ENCODE measurements at regions not wholly inside any gene's neighbourhood (a gene's known extent, or its start where the extent isn't known, plus 50 kb on each side); places are given as distances from the start of the nearest gene placed in this dataset.
A peak's percentile ranks its signal among the peaks of the same experiment; 100 is the strongest.
"Not testable (repeated sequence)": the region's sequence is repeated elsewhere in the genome, so short reads cannot be mapped to it uniquely, and the experiment has no call there.

- DNase-seq (ENCODE audit: low read depth): no peak
Measured at GRCh38 chr12:33026791-33027190, 130.2 kb upstream of the PKP2 start.

DNA sequence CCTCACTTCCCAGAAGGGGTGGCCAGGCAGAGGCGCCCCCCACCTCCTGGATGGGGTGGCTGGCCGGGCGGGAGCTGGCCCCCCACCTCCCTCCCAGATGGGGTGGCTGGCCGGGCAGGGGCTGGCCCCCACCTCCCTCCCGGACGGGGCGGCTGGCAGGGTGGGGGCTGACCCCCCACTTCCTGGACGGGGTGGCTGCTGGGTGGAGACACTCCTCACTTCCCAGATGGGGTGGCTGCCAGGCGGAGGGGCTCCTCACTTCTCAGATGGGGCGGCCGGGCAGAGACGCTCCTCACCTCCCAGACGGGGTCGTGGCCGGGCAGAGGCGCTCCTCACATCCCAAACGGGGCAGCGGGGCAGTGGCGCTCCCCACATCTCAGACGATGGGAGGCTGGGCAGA, 126.1 kb upstream of the PKP2 start:
- DNase-seq (ENCODE audit: low read depth): not testable (repeated sequence)

DNA sequence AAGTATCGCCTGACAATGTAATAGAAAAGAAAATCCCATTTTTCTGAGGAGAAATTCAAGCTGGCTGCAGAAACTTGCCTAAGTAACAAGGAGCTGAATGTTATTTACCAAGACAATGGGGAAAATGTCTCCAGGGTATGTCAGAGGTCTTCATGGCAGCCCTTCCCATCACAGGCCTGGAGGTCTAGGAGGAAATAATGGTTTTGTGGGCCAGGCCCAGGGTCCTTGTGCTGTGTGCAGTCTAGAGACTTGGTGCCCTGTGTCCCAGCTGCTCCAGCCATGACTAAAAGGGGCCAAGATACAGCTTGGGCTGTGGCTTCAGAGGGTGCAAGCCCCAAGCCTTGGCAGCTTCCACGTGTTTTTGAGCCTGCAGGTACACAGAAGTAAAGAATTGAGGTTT, 120.5 kb upstream of the PKP2 start:
- DNase-seq (ENCODE audit: low read depth): not testable (repeated sequence)

DNA sequence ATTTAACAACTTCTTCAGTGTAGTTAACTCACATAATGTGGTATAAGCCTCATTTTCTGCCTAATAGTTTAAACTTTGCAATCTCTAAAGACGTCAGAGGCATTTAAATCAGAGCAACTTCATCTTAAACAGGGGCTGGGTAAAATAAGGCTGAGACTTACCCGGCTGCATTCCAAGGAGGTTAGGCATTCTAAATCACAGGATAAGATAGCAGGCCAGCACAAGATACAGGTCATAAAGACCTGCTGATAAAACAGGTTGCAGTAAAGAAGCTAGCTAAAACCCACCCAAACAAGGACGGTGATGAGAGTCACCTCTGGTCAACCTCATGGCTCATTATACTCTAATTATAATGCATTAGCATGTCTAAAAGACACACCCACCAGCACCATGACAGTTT, 115.6 kb upstream of the PKP2 start:
- no peak for DNase-seq (ENCODE audit: low read depth)

DNA sequence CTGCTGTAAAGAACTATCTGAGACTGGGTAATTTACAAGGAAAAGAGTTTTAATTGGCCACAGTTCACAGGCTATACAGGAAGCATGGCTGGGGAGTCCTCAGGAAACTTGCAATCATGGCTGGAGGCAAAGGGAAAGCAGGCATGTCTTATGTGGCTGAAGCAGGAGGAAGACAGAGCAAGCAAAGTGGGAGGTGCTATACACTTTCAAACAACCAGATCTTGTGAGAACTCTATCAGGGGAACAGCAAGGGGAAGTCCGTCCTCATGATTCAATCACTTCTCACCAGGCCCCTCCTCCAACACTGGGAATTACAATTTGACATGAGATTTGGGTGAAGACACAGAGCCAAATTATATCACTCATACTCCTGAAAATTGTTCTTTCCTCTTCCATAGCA, 109.5 kb upstream of the PKP2 start:
- DNase-seq (ENCODE audit: low read depth): no peak

DNA sequence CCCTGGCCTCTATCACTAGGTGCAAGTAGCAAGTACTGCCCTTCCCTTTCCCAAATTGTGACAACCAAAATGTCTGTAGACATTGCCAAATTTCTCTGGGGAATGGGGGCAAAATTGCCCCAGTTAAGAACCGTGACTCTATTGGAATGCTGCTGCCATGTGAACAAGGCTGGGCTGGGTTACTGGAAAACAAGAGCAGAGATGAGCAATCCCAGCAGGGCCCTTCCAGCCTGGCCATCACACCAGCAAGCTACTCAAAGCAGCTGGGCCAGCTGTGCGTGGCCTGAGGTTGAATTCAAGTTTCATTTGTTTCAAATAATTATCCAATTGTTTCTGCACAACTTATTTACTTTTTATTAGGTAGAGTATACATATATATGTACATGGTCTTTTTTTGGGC, 103.4 kb upstream of the PKP2 start:
- no peak for DNase-seq (ENCODE audit: low read depth)

DNA sequence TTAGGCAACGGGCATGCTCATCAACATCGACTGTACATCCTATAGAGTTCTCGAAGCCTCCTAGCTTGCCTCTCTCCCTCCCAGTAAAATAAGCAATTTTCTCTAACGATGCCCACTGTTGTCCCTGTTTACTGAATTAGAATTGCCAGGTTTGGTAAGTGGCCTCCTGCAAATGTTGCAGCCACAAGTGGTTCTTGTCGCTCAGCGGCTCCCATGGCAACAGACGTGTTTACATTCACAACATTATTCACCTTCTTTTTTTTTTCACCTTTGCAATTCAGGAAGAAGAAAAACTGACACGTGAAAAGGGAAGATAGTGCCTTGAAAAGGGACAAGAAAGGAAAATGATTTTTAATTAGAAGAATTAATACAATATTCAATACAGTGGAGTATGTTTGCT, 100.9 kb upstream of the PKP2 start:
- DNase-seq (ENCODE audit: low read depth): peak; percentile 42

DNA sequence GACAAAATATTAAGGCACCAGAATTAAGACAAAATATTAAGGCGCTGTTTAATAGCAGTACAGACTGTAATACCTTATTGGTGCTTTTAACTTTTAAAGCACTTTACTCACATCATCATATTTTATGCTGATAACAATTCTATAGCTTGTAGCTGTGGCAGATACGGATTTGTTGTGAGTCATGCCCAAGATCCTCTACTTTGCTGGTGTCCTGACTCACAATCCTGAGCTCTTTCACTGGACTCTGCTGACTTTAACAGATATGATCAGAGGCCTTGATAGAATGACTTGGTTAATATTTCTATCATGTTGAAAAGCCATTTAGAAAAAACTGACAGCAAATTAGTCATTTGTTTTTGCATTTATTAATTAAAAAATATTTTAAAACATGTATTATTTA, 99.0 kb upstream of the PKP2 start:
- peak; percentile 50 for DNase-seq (ENCODE audit: low read depth)

- peak; percentile 44 for DNase-seq (ENCODE audit: low read depth)
Measured at GRCh38 chr12:32993404-32993803, 96.8 kb upstream of the PKP2 start.

- no peak for DNase-seq (ENCODE audit: low read depth)
Measured at GRCh38 chr12:32989705-32990104, 93.1 kb upstream of the PKP2 start.

- peak; percentile 69 for DNase-seq (ENCODE audit: low read depth)
Measured at GRCh38 chr12:32988982-32989381, 92.4 kb upstream of the PKP2 start.

DNA sequence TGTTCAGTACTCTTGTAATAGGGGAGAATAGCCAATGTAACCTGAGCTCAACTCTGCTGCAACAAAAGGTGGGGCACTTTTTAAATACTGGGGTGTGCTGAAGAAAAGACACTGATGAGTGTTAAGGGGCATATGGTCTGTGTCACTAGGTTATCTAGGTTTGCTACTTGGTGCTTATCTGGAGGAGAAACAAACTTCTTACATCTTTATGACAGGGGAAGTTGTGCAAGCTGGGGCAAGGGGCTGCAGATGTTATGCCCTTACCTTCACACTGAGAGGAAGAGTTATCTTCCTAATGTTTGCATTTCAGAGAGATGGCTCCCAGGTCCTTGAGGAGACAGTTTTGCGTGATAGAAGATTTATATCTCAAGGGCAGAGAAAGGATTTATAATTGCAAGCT, 90.9 kb upstream of the PKP2 start:
- no peak for DNase-seq (ENCODE audit: low read depth)

- DNase-seq (ENCODE audit: low read depth): peak; percentile 40
Measured at GRCh38 chr12:32983968-32984367, 87.4 kb upstream of the PKP2 start.

DNA sequence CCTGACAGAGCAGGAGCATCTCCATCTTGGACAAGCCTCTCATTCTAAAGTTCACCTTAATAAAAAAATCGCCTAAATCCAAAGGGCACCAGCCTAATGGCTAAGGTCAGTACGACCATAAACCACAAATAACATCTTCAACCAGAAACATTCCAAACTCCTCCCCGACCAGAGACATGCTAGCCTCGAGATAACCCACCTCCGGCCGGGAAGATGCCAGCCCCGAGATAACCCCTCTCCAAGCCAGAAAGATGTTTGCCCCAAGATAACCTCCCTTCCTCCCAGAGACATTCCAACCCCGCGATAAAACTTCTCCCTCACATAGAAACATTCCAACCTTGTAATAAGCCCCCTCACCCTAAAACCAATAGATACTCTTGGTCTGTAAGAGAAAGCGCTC, 86.8 kb upstream of the PKP2 start:
- no peak for DNase-seq (ENCODE audit: low read depth)

GRCh38 chr12:32981139-32981538, 84.6 kb upstream of the PKP2 start:
- DNase-seq (ENCODE audit: low read depth): no peak

DNA sequence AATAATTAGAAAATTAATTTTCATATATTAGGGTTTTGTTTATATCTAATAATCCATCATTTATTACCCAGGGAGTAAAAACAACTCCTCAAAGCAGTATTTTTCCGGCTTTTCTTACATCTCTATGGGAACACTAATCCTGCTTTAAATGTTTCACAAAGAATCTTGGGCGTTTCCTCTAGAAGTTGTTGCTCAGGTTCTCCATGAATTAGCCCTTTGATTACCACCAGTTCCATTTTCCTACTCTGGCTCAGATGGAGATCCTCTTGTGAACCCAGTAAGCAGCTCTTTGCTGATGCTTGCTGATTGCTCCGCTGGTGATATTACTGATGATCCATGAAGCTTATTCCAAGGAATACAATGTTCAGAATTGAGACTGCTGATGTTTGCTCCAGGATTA, 78.5 kb upstream of the PKP2 start:
- no peak for DNase-seq (ENCODE audit: low read depth)

DNA sequence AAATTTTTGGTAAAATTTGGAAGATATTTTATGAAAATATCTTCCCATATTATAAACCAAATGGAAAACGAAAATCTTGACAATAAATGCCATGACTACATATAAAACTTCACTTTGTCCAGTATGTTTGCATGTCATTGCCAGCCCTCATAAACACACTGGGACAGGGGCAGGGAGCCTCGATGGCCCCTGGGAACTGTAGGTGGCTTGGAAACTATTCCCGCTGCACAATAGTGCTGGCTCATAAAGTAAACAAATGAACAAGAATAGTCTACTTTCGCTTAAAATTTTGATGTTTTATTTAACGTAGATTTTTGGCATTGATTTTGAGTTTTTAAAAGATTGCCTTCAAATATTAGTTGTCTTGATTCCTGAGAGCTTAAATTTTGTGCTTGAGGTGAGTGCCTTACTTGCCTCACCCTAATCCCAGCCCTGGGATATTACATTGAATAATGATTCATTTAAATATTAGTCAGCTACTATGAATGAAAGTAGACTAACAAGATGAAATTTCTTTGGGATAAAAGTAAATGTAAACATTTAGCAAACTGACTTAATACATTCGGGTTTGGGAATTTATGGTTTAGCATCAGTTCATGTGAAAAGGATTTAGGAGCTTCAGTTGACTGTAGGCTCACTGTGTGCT, 74.0 kb upstream of the PKP2 start:
- DNase-seq (ENCODE audit: low read depth): no peak

DNA sequence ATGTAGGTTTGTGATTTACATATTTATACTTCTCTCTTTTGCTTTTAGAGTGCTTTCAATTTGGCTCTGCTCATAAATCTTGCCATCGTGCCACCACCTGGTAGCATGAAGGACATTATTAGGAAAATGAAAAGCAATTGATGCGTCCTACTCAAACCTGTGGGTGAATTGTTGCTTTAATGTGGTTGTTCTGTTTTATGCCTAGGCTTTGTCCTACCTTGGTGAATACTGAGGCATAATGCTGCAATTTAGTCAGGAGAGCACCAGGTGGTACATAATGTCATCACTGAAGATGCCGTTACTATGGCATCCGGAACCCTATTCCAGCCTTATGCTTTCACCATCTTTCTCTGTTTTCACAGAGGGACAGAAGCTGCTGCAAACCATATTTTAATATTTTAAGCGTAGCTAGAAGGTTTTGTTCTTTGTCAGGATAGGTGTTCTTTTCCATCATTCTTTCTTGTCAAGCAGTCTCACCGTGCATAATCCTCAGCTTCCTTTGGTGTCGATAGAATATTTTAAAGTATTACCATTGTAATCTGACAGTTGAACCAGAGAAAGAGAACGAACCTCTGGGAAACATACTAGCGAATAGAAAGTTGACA, 68.5 kb upstream of the PKP2 start:
- DNase-seq (ENCODE audit: low read depth): no peak

DNA sequence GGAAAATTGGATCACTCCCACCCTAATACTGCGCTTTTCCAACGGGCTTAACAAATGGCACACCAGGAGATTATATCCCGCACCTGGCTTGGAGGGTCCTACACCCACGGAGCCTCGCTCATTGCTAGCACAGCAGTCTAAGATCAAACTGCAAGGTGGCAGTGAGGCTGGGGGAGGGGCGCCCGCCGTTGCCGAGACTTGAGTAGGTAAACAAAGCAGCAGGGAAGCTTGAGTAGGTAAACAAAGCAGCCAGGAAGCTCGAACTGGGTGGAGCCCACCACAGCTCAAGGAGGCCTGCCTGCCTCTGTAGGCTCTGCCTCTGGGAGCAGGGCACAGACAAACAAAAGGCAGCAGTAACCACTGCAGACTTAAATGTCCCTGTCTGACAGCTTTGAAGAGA, 59.8 kb upstream of the PKP2 start:
- not testable (repeated sequence) for DNase-seq (ENCODE audit: low read depth)

- DNase-seq (ENCODE audit: low read depth): peak; percentile 9
Measured at GRCh38 chr12:32952681-32953080, 56.1 kb upstream of the PKP2 start.

GRCh38 chr12:32949815-32950214, 53.2 kb upstream of the PKP2 start:
- DNase-seq (ENCODE audit: low read depth): no peak

- DNase-seq (ENCODE audit: low read depth): peak; percentile 48
Measured at GRCh38 chr12:32947206-32948067, 50.9 kb upstream of the PKP2 start.

GRCh38 chr12:32946504-32947131, 50.0 kb upstream of the PKP2 start:
- no peak for DNase-seq (ENCODE audit: low read depth)
